Natural killer cell (primary cell): ENCODE measurements at regions not wholly inside any gene's neighbourhood (a gene's known extent, or its start where the extent isn't known, plus 50 kb on each side); places are given as distances from the start of the nearest gene placed in this dataset.

Source experiments
- ATAC-seq, 3 donors: fragments of 150-1000 bp in 2 of 3; fragments of 200-7000 bp in 1 of 3; cut with Tn5 transposase; 1 replicate in 1 of 3; 2 replicates in 2 of 3; pipeline ENCODE4 v1.10.0; 2021; ENCODE audit warnings: mild to moderate bottlenecking in 2 of 3, moderate library complexity in 2 of 3
- DNase-seq, 2 donors: peaks; one replicate each; pipeline versions ENCODE4 v3.0.0 to v3.0.0-alpha.2; 2013 to 2021; ENCODE audit warnings: mixed read lengths in 1 of 2
- H3K27ac ChIP-seq: one replicate; pipeline ENCODE4 v1.5.1; 2013; ENCODE audit warnings: mild to moderate bottlenecking, low read length
- H3K27me3 ChIP-seq: one replicate; pipeline ENCODE4 v1.6.1; 2013; ENCODE audit warnings: low read length; ENCODE audit not compliant: control insufficient read depth, insufficient read depth
- H3K36me3 ChIP-seq: one replicate; pipeline ENCODE4 v1.6.1; 2013; ENCODE audit warnings: low read length; ENCODE audit not compliant: control insufficient read depth, insufficient read depth
- H3K4me1 ChIP-seq: one replicate; pipeline ENCODE4 v1.6.1; 2013; ENCODE audit warnings: low read length; ENCODE audit not compliant: control insufficient read depth, insufficient read depth
- H3K4me3 ChIP-seq: one replicate; pipeline ENCODE4 v1.5.1; 2013; ENCODE audit warnings: low read length
- H3K9me3 ChIP-seq: one replicate; pipeline ENCODE4 v1.6.1; 2013; ENCODE audit warnings: low read length; ENCODE audit not compliant: control insufficient read depth, insufficient read depth
- H3K27ac Mint-ChIP-seq, 2 donors: one replicate each; pipeline ENCODE4 v1.8.0; 2022; ENCODE audit warnings: mild to moderate bottlenecking in 2 of 2, mixed read lengths in 2 of 2, moderate library complexity in 1 of 2
- H3K27me3 Mint-ChIP-seq, 2 donors: one replicate each; pipeline ENCODE4 v1.8.0; 2022; ENCODE audit warnings: low read depth in 2 of 2, mixed read lengths in 2 of 2
- H3K36me3 Mint-ChIP-seq: one replicate; pipeline ENCODE4 v1.8.0; 2022; ENCODE audit warnings: mixed read lengths
- H3K4me1 Mint-ChIP-seq, 2 donors: one replicate each; pipeline ENCODE4 v1.8.0; 2022; ENCODE audit warnings: mixed read lengths in 2 of 2
- H3K4me3 Mint-ChIP-seq: one replicate; pipeline ENCODE4 v1.8.0; 2022; ENCODE audit warnings: mild to moderate bottlenecking, moderate library complexity, mixed read lengths
- H3K9me3 Mint-ChIP-seq, 2 donors: one replicate each; pipeline ENCODE4 v1.8.0; 2022; ENCODE audit warnings: mixed read lengths in 2 of 2
- WGBS: methylation state at CpG from one replicate; pipeline ENCODE4 v1.1.7; 2013; ENCODE audit warnings: missing lambda C conversion rate; ENCODE audit not compliant: insufficient coverage; 5-methylcytosine and 5-hydroxymethylcytosine counted together
- intact Hi-C: fragments of 100-400 bp; cut with micrococcal nuclease; formaldehyde crosslinking; loops from one replicate; pipeline ENCODE4 v1.14.2; 2022
- TF ChIP-seq, protein P1 (sequence below): fragments of 200-600 bp; IDR thresholded peaks from one replicate; pipeline ENCODE4 v1.8.0; 2022; ENCODE audit warnings: antibody characterized with exemption

DNA sequence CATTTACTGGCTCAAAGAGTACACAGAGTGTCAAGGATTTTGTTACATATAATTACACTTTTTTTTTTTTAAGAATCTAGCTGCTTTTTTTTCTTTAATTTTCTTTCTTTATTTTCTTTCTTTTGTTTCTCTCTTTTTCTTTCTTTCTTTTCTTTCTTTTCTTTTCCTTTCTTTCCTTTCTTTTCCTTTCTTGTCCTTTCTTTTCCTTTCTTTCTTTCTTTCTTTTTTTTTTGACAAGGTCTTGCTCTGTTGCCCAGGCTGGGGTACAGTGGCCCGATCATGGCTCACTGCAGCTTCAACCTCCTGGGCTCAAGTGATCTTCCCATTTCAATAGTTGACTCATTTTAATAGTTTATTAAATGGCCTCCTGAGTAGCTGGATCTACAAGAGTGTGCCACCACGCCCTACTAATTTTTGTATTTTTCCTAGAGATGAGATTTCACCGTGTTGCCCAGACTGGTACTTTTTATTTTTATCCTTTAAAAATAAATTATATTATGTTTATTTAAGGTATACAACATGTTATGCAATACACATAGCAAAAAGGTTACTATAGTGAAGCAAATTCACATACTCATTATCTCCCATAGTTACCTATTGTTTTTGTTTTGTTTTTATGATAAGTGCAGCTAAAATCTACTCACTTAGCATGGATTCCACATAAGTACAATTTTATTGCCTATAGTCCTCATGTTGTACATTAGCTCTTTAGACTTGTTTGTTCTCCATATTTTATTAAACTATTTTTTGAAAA, 381.5 kb upstream of the KLF4 start:
- 67% methylated on average over 1 of the region's 3 CpGs for WGBS

DNA sequence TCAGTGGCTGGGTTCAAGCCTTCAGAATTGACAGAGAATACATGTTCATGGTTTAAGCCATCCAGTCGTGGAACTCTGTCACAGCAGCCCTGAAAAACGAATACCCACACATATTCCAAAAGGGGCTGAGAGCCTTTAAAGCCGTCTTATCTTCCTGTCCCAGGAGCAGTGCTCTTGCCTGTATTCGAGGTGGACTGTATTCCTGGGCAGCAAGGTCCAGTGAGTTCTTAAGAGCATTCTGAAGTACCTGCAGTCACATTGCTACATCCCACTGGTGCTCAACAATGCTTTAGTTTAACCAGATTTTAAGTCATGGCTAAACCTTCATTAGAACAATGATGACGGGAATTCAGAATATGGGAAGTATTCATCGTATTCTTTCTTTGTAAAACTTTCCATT, 380.7 kb upstream of the KLF4 start:
- ATAC-seq (no peak), DNase-seq (no peak)
- no peak overlapping the region for H3K27ac Mint-ChIP-seq
- no peaks in the 10 kb centered on the region for H3K36me3 Mint-ChIP-seq
- H3K27me3 ChIP-seq = no peaks in the 10 kb centered on the region
- H3K9me3 Mint-ChIP-seq = peaks cover 2 to 3% of the 10 kb centered on the region in 2 donors
- TF ChIP-seq, protein P1, sequence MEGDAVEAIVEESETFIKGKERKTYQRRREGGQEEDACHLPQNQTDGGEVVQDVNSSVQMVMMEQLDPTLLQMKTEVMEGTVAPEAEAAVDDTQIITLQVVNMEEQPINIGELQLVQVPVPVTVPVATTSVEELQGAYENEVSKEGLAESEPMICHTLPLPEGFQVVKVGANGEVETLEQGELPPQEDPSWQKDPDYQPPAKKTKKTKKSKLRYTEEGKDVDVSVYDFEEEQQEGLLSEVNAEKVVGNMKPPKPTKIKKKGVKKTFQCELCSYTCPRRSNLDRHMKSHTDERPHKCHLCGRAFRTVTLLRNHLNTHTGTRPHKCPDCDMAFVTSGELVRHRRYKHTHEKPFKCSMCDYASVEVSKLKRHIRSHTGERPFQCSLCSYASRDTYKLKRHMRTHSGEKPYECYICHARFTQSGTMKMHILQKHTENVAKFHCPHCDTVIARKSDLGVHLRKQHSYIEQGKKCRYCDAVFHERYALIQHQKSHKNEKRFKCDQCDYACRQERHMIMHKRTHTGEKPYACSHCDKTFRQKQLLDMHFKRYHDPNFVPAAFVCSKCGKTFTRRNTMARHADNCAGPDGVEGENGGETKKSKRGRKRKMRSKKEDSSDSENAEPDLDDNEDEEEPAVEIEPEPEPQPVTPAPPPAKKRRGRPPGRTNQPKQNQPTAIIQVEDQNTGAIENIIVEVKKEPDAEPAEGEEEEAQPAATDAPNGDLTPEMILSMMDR = no peak
- intact Hi-C loops = no loop called here
- peaks cover 0 to 2% of the 10 kb centered on the region in 2 donors for H3K27me3 Mint-ChIP-seq
- WGBS = 90% methylated on average over 6 of the region's 6 CpGs
- H3K27ac ChIP-seq = no peak overlapping the region
- no peak overlapping the region for H3K4me3 ChIP-seq
- H3K4me3 Mint-ChIP-seq = no peak overlapping the region
- H3K36me3 ChIP-seq = no peaks in the 10 kb centered on the region
- H3K4me1 Mint-ChIP-seq = peaks cover 0 to 5% of the 10 kb centered on the region in 2 donors
- peaks cover 20% of the 10 kb centered on the region for H3K4me1 ChIP-seq
- H3K9me3 ChIP-seq = no peaks in the 10 kb centered on the region

More for the DNA sequence above, 381.5 kb upstream of the KLF4 start:
- Histone ChIP-seq H3K36me3 (no peaks in the 10 kb centered on the region), H3K27me3 (no peaks in the 10 kb centered on the region), H3K27ac (no peak overlapping the region), H3K4me3 (no peak overlapping the region), H3K4me1 (peaks cover 21% of the 10 kb centered on the region), H3K9me3 (no peaks in the 10 kb centered on the region)
- intact Hi-C loops = no loop called here
- H3K27ac Mint-ChIP-seq = no peak overlapping the region
- H3K4me3 Mint-ChIP-seq = no peak overlapping the region
- H3K9me3 Mint-ChIP-seq = peaks cover 2 to 3% of the 10 kb centered on the region in 2 donors
- no peaks in the 10 kb centered on the region for H3K36me3 Mint-ChIP-seq
- peaks cover 0 to 2% of the 10 kb centered on the region in 2 donors for H3K27me3 Mint-ChIP-seq
- ATAC-seq (no peak), DNase-seq (no peak)
- TF ChIP-seq, protein P1 = no peak
- peaks cover 0 to 5% of the 10 kb centered on the region in 2 donors for H3K4me1 Mint-ChIP-seq

DNA sequence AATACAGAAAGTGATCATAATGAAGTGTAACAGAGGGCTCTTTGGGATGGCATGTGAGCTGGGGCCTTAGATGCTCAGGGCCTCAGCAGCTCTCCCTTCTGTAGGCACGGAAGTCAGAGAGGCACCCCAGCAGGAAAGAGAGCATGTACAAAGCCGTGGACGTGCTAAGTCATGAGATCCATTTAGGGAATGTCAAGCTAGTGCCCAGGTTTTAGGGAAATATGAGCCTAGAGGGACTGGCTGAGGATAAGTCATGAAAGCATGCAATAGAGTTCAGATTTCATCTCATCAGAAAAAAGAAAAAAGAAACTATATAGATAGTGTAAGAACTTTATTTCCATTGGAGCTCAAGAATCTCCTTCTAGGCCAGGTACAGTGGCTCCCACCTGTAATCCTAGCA, 379.5 kb upstream of the KLF4 start:
- WGBS = 79% methylated on average over 3 of the region's 3 CpGs
- no peak overlapping the region for H3K4me3 ChIP-seq
- H3K9me3 Mint-ChIP-seq = peaks cover 2 to 3% of the 10 kb centered on the region in 2 donors

More for the DNA sequence above, 379.5 kb upstream of the KLF4 start:
- H3K36me3 Mint-ChIP-seq = no peaks in the 10 kb centered on the region
- H3K27me3 ChIP-seq = no peaks in the 10 kb centered on the region
- DNase-seq (no peak), ATAC-seq (no peak)
- no peaks in the 10 kb centered on the region for H3K36me3 ChIP-seq
- H3K27me3 Mint-ChIP-seq = peaks cover 0 to 2% of the 10 kb centered on the region in 2 donors
- H3K27ac Mint-ChIP-seq = no peak overlapping the region
- peaks cover 0 to 5% of the 10 kb centered on the region in 2 donors for H3K4me1 Mint-ChIP-seq
- H3K27ac ChIP-seq = no peak overlapping the region
- H3K4me1 ChIP-seq = peaks cover 17% of the 10 kb centered on the region
- intact Hi-C loops = no loop called here
- TF ChIP-seq, protein P1 = no peak
- H3K9me3 ChIP-seq = no peaks in the 10 kb centered on the region
- H3K4me3 Mint-ChIP-seq = no peak overlapping the region
